HG02642 (cell line): ENCODE measurements at regions not wholly inside any gene's neighbourhood (a gene's known extent, or its start where the extent isn't known, plus 50 kb on each side); places are given as distances from the start of the nearest gene placed in this dataset.
"Not testable (repeated sequence)": the region's sequence is repeated elsewhere in the genome, so short reads cannot be mapped to it uniquely, and the experiment has no call there.

Source experiments
- ATAC-seq: cut with Tn5 transposase; IDR thresholded peaks from one replicate; pipeline ENCODE4 v1.9.1; 2021; ENCODE audit warnings: mild to moderate bottlenecking; ENCODE audit not compliant: unreplicated experiment, poor library complexity

GRCh38 chr3:94314218-94314883, 251.5 kb downstream of the NSUN3 start:
- ATAC-seq: no peak

GRCh38 chr3:94317017-94317416, 254.2 kb downstream of the NSUN3 start:
- no peak for ATAC-seq

- no peak for ATAC-seq
Observed at GRCh38 chr3:94323596-94323995, 260.7 kb downstream of the NSUN3 start.

- no peak for ATAC-seq
Observed at GRCh38 chr3:94331831-94332230, 269.0 kb downstream of the NSUN3 start.

GRCh38 chr3:94336046-94336753, 273.3 kb downstream of the NSUN3 start:
- ATAC-seq: no peak

GRCh38 chr3:94345101-94345500, 282.2 kb downstream of the NSUN3 start:
- no peak for ATAC-seq

- ATAC-seq: no peak
Observed at GRCh38 chr3:94349310-94349878, 286.5 kb downstream of the NSUN3 start.

- no peak for ATAC-seq
Observed at GRCh38 chr3:94356581-94356980, 293.7 kb downstream of the NSUN3 start.

GRCh38 chr3:94359996-94360395, 297.1 kb downstream of the NSUN3 start:
- ATAC-seq: no peak

GRCh38 chr3:94360987-94361386, 298.1 kb downstream of the NSUN3 start:
- no peak for ATAC-seq

- no peak for ATAC-seq
Observed at GRCh38 chr3:94362393-94362792, 299.5 kb downstream of the NSUN3 start.

- no peak for ATAC-seq
Observed at GRCh38 chr3:94365006-94365405, 302.1 kb downstream of the NSUN3 start.

- ATAC-seq: no peak
Observed at GRCh38 chr3:94372026-94372425, 309.2 kb downstream of the NSUN3 start.

GRCh38 chr3:94373456-94373855, 310.6 kb downstream of the NSUN3 start:
- no peak for ATAC-seq

- ATAC-seq: no peak
Observed at GRCh38 chr3:94374439-94375161, 311.7 kb downstream of the NSUN3 start.

GRCh38 chr3:94377123-94377696, 314.3 kb downstream of the NSUN3 start:
- ATAC-seq: not testable (repeated sequence)

- ATAC-seq: not testable (repeated sequence)
Observed at GRCh38 chr3:94377863-94378262, 315.0 kb downstream of the NSUN3 start.

- no peak for ATAC-seq
Observed at GRCh38 chr3:94378322-94378721, 315.5 kb downstream of the NSUN3 start.

GRCh38 chr3:94379264-94379663, 316.4 kb downstream of the NSUN3 start:
- ATAC-seq: no peak

- ATAC-seq: no peak
Observed at GRCh38 chr3:94394885-94395284, 332.0 kb downstream of the NSUN3 start.

GRCh38 chr3:94395851-94396250, 333.0 kb downstream of the NSUN3 start:
- ATAC-seq: no peak
